Endothelial cell of umbilical vein (primary cell): ENCODE measurements at regions not wholly inside any gene's neighbourhood (a gene's known extent, or its start where the extent isn't known, plus 50 kb on each side); places are given as distances from the start of the nearest gene placed in this dataset.

ENCODE experiments used
- CTCF ChIP-seq, 2 donors: IDR thresholded peaks; 1 replicate in 1 of 2; 2 replicates in 1 of 2; pipeline ENCODE4 v1.5.1; 2011; ENCODE audit warnings: low read length in 2 of 2, mild to moderate bottlenecking in 2 of 2, moderate library complexity in 2 of 2, control low read depth in 1 of 2, inconsistent platforms in 1 of 2, low read depth in 1 of 2; ENCODE audit not compliant: insufficient read depth in 1 of 2; ENCODE audit errors: extremely low read depth in 1 of 2
- EZH2 ChIP-seq: IDR thresholded peaks from 2 replicates; pipeline ENCODE4 v1.6.1; 2012; ENCODE audit warnings: borderline replicate concordance, low read depth, mild to moderate bottlenecking, moderate library complexity, low read length, inconsistent platforms; ENCODE audit not compliant: severe bottlenecking
- POLR2A ChIP-seq: IDR thresholded peaks from 2 replicates; pipeline ENCODE4 v1.6.1; 2012; ENCODE audit warnings: low read depth, mild to moderate bottlenecking, control low read depth, low read length
- POLR2AphosphoS5 ChIP-seq: IDR thresholded peaks from 2 replicates; pipeline ENCODE4 v1.6.1; 2012; ENCODE audit warnings: low read depth, mild to moderate bottlenecking, control low read depth, low read length, moderate library complexity; ENCODE audit not compliant: insufficient read depth

GRCh38 chr1:58895082-58895481 is 111.2 kb upstream of the JUN start:
- no peak for TF ChIP-seq EZH2
- no peak for TF ChIP-seq CTCF (IDR thresholded peaks at IDR 0.05; ENCODE audit: extremely low read depth in 1 of 2, insufficient read depth in 1 of 2, low read depth in 1 of 2, low read length in 2 of 2)
- TF ChIP-seq POLR2AphosphoS5 = no peak
- no peak for TF ChIP-seq POLR2A
